Keratinocyte (primary cell): ENCODE measurements at regions not wholly inside any gene's neighbourhood (a gene's known extent, or its start where the extent isn't known, plus 50 kb on each side); places are given as distances from the start of the nearest gene placed in this dataset.

Source experiments
- DNase-seq: peaks from one replicate; pipeline ENCODE4 v3.0.0-alpha.2; 2011; ENCODE audit warnings: low read depth, missing footprints, low spot score
- FAIRE-seq: peaks from 2 replicates; lab custom pipeline; 2011; peaks lifted over from hg19 to GRCh38; lab: Jason Lieb, UNC
- H2AFZ ChIP-seq: 2 replicates; pipeline ENCODE4 v1.6.0; 2012; ENCODE audit warnings: low read length, control low read depth, inconsistent platforms; ENCODE audit not compliant: control insufficient read depth
- H3K27ac ChIP-seq: 2 replicates; pipeline ENCODE4 v1.5.1; 2011; ENCODE audit warnings: low read length; ENCODE audit not compliant: control insufficient read depth, insufficient read depth
- H3K27me3 ChIP-seq: 3 replicates; pipeline ENCODE4 v1.6.0; 2011; ENCODE audit warnings: low read length; ENCODE audit not compliant: control insufficient read depth, insufficient read depth; ENCODE audit errors: extremely low read depth
- H3K36me3 ChIP-seq, 2 experiments: 2 replicates in 1 of 2; 3 replicates in 1 of 2; pipeline ENCODE4 v1.5.1; 2011; ENCODE audit warnings: low read length in 2 of 2, mild to moderate bottlenecking in 1 of 2; ENCODE audit not compliant: control insufficient read depth in 2 of 2, insufficient read depth in 2 of 2; ENCODE audit errors: extremely low read depth in 1 of 2
- H3K4me1 ChIP-seq: 3 replicates; pipeline ENCODE4 v1.5.1; 2011; ENCODE audit warnings: low read length; ENCODE audit not compliant: control insufficient read depth, insufficient read depth; ENCODE audit errors: extremely low read depth
- H3K4me2 ChIP-seq: 3 replicates; pipeline ENCODE4 v1.6.0; 2011; ENCODE audit warnings: low read depth, low read length; ENCODE audit not compliant: control insufficient read depth, insufficient read depth; ENCODE audit errors: extremely low read depth
- H3K4me3 ChIP-seq, 3 experiments: fragments of 200-600 bp in 1 of 3; sonication (generic) in 1 of 3; 2 replicates in 2 of 3; 3 replicates in 1 of 3; pipeline ENCODE4 v1.5.1; 2011 to 2016; ENCODE audit warnings: low read length in 3 of 3, mild to moderate bottlenecking in 3 of 3, control low read depth in 2 of 3, inconsistent platforms in 1 of 3, low read depth in 1 of 3, mixed read lengths in 1 of 3, mixed run types in 1 of 3, moderate library complexity in 1 of 3; ENCODE audit not compliant: control insufficient read depth in 2 of 3, insufficient read depth in 2 of 3; ENCODE audit errors: extremely low read depth in 1 of 3
- H3K79me2 ChIP-seq: 2 replicates; pipeline ENCODE4 v1.6.0; 2012; ENCODE audit warnings: low read length; ENCODE audit not compliant: control insufficient read depth, insufficient read depth
- H3K9ac ChIP-seq: 3 replicates; pipeline ENCODE4 v1.6.0; 2011; ENCODE audit warnings: low read length; ENCODE audit not compliant: control insufficient read depth, insufficient read depth; ENCODE audit errors: extremely low read depth
- H3K9me1 ChIP-seq: 3 replicates; pipeline ENCODE4 v1.6.0; 2011; ENCODE audit warnings: low read length; ENCODE audit not compliant: control insufficient read depth, insufficient read depth; ENCODE audit errors: extremely low read depth
- H3K9me3 ChIP-seq: 2 replicates; pipeline ENCODE4 v1.5.1; 2012; ENCODE audit warnings: low read depth, low read length; ENCODE audit not compliant: control insufficient read depth
- H4K20me1 ChIP-seq: 3 replicates; pipeline ENCODE4 v1.6.0; 2011; ENCODE audit warnings: low read length; ENCODE audit not compliant: control insufficient read depth, insufficient read depth; ENCODE audit errors: extremely low read depth
- EZH2 ChIP-seq: IDR thresholded peaks from one replicate; pipeline ENCODE4 v1.6.1; 2012; ENCODE audit warnings: inconsistent platforms, mild to moderate bottlenecking, low read length, moderate library complexity
- dilution Hi-C: fragments of 300-500 bp; cut with MboI; formaldehyde crosslinking; loops from one replicate; pipeline ENCODE4 v1.7.0; 2020; ENCODE audit warnings: low sequenced_read_pairs; ENCODE audit not compliant: extremely low pct_ligation_motif_present
- TF ChIP-seq, protein P1 (sequence below), 3 experiments: IDR thresholded peaks in 1 of 3; conservative IDR thresholded peaks in 1 of 3; optimal IDR thresholded peaks in 1 of 3; 2 replicates in 2 of 3; 3 replicates in 1 of 3; pipeline versions ENCODE3 to v1.5.1; 2011; ENCODE audit warnings: low read length in 3 of 3, mild to moderate bottlenecking in 3 of 3, moderate library complexity in 2 of 3, control low read depth in 1 of 3, inconsistent platforms in 1 of 3; ENCODE audit not compliant: insufficient read depth in 2 of 3; ENCODE audit errors: extremely low read depth in 1 of 3

DNA sequence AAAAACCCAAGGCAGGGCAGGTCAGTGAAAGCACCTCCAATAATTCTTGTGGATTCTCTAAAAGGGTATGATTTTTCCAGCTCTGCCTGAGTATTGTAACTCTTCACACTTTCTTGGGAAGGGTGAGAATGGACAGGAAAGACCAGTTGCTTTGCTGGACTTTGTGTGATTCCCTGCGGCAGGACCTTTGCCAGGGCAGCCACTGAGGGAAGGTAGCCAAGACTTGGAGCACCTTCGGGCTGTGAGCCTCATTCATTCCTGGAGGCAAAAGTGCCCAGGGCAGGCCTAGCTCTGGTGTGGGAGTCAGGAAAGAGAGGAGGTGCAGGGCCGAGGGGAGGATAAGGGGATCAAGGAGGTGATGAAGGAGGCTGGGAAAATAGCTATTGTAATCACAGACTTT is 80.2 kb downstream of the VCPKMT start:
- dilution Hi-C loops = no loop called here
- Histone ChIP-seq H4K20me1 (no peaks in the 10 kb centered on the region), H3K4me1 (peaks cover 61% of the 10 kb centered on the region), H3K36me3 (no peaks in the 10 kb centered on the region), H3K79me2 (no peaks in the 10 kb centered on the region), H3K4me3 (no peak overlapping the region), H2AFZ (no peak overlapping the region), H3K27me3 (no peaks in the 10 kb centered on the region), H3K9me3 (no peaks in the 10 kb centered on the region), H3K4me2 (no peak overlapping the region), H3K9me1 (no peaks in the 10 kb centered on the region), H3K27ac (peak overlapping the region; percentile 60), H3K9ac (peak overlapping the region; percentile 53)
- TF ChIP-seq EZH2 = no peak
- TF ChIP-seq, protein P1, sequence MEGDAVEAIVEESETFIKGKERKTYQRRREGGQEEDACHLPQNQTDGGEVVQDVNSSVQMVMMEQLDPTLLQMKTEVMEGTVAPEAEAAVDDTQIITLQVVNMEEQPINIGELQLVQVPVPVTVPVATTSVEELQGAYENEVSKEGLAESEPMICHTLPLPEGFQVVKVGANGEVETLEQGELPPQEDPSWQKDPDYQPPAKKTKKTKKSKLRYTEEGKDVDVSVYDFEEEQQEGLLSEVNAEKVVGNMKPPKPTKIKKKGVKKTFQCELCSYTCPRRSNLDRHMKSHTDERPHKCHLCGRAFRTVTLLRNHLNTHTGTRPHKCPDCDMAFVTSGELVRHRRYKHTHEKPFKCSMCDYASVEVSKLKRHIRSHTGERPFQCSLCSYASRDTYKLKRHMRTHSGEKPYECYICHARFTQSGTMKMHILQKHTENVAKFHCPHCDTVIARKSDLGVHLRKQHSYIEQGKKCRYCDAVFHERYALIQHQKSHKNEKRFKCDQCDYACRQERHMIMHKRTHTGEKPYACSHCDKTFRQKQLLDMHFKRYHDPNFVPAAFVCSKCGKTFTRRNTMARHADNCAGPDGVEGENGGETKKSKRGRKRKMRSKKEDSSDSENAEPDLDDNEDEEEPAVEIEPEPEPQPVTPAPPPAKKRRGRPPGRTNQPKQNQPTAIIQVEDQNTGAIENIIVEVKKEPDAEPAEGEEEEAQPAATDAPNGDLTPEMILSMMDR (optimal IDR thresholded peaks at IDR 0.05 in 1 of 3, IDR thresholded peaks at IDR 0.05 in 1 of 3, conservative IDR thresholded peaks at IDR 0.05 in 1 of 3; ENCODE audit: extremely low read depth in 1 of 3, insufficient read depth in 2 of 3, low read length in 3 of 3) = no peak
- DNase-seq (no peak), FAIRE-seq (no peak)

DNA sequence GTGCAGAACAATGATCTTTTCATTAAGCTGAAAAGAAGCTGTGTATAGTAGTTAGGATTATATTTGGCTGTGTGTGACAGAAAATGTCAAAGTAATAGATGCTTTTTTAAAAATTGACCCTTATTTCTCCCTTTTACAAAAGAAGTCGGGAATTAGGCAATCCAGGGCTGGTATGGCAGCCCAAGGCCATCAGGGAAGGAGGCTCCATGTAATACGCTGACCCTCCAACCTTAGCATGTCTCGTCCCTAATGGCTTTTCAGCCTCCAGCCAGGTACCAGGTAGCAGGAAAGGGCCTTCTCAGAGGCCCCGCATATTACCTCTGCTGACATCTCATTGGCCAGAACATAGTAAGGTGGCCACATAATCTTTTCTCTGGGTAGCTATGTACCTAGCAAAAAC is 79.7 kb downstream of the VCPKMT start:
- FAIRE-seq (no peak), DNase-seq (no peak)
- Histone ChIP-seq H4K20me1 (no peaks in the 10 kb centered on the region), H3K9me3 (no peaks in the 10 kb centered on the region), H3K36me3 (no peaks in the 10 kb centered on the region), H2AFZ (no peak overlapping the region), H3K4me2 (no peak overlapping the region), H3K9ac (peak overlapping the region; percentile 53), H3K4me1 (peaks cover 63% of the 10 kb centered on the region), H3K4me3 (no peak overlapping the region), H3K9me1 (no peaks in the 10 kb centered on the region), H3K79me2 (no peaks in the 10 kb centered on the region), H3K27me3 (no peaks in the 10 kb centered on the region), H3K27ac (peak overlapping the region; percentile 60)
- TF ChIP-seq, protein P1 (optimal IDR thresholded peaks at IDR 0.05 in 1 of 3, IDR thresholded peaks at IDR 0.05 in 1 of 3, conservative IDR thresholded peaks at IDR 0.05 in 1 of 3; ENCODE audit: extremely low read depth in 1 of 3, insufficient read depth in 2 of 3, low read length in 3 of 3) = no peak
- TF ChIP-seq EZH2 = no peak
- dilution Hi-C loops = no loop called here
